Cardiac fibroblast (primary cell): ENCODE measurements at regions not wholly inside any gene's neighbourhood (a gene's known extent, or its start where the extent isn't known, plus 50 kb on each side); places are given as distances from the start of the nearest gene placed in this dataset.
A peak's percentile ranks its signal among the peaks of the same experiment; 100 is the strongest.

ENCODE experiments used
- DNase-seq, 2 donors: peaks; one replicate each; pipeline versions ENCODE4 v3.0.0 to v3.0.0-alpha.2; 2010; ENCODE audit warnings: low read depth in 2 of 2
- H3K4me3 ChIP-seq, 2 donors: replicated peaks in 1 of 2; 1 replicate in 1 of 2; 2 replicates in 1 of 2; pipeline ENCODE4 v1.5.1; 2011; ENCODE audit warnings: low read depth in 2 of 2, low read length in 2 of 2, mild to moderate bottlenecking in 2 of 2, moderate library complexity in 1 of 2
- TF ChIP-seq, protein P1 (sequence below): IDR thresholded peaks from one replicate; pipeline ENCODE4 v1.5.1; 2011; ENCODE audit warnings: low read depth, mild to moderate bottlenecking, low read length, inconsistent platforms

DNA sequence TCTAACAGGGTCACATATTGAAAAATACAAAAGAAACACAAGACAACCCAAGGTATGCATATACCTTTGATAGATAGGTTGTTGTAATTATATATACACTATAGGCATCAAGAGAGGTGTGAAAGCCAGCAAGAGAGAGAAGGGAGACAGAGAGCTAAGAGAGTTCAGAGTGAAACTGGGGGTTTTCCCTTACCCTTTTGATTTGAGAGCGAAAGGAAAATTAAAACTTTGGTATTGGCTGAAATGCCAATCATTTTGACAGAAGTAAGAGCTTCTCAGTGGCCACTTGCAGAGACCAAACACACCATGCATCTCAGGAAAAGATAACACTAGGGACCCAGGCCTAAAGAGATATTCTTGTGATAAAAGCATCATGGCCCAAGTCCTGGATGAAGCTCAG, 183.6 kb downstream of the SHOX2 start:
- TF ChIP-seq, protein P1, sequence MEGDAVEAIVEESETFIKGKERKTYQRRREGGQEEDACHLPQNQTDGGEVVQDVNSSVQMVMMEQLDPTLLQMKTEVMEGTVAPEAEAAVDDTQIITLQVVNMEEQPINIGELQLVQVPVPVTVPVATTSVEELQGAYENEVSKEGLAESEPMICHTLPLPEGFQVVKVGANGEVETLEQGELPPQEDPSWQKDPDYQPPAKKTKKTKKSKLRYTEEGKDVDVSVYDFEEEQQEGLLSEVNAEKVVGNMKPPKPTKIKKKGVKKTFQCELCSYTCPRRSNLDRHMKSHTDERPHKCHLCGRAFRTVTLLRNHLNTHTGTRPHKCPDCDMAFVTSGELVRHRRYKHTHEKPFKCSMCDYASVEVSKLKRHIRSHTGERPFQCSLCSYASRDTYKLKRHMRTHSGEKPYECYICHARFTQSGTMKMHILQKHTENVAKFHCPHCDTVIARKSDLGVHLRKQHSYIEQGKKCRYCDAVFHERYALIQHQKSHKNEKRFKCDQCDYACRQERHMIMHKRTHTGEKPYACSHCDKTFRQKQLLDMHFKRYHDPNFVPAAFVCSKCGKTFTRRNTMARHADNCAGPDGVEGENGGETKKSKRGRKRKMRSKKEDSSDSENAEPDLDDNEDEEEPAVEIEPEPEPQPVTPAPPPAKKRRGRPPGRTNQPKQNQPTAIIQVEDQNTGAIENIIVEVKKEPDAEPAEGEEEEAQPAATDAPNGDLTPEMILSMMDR: no peak
- no peak overlapping the region for H3K4me3 ChIP-seq
- no peak for DNase-seq

DNA sequence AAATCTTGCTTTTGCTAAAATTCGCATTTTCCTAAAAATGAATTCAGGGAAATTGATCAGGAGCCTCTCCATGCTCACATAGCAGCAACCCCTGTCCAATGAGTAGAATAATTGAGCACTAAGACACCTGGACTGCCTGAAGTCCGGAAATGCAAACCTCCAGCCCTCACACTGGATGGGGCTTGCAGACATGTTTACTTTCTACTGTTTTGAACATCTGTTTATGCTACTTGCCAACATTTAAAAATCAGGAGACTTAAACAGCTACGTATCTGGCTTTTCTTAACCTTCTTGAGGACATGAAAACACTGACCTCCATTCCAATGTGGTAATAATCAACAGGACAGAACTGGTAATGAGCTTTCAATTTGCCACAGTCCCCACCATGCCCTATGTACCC, 184.4 kb downstream of the SHOX2 start:
- TF ChIP-seq, protein P1: no peak
- DNase-seq: no peak
- H3K4me3 ChIP-seq: no peak overlapping the region

DNA sequence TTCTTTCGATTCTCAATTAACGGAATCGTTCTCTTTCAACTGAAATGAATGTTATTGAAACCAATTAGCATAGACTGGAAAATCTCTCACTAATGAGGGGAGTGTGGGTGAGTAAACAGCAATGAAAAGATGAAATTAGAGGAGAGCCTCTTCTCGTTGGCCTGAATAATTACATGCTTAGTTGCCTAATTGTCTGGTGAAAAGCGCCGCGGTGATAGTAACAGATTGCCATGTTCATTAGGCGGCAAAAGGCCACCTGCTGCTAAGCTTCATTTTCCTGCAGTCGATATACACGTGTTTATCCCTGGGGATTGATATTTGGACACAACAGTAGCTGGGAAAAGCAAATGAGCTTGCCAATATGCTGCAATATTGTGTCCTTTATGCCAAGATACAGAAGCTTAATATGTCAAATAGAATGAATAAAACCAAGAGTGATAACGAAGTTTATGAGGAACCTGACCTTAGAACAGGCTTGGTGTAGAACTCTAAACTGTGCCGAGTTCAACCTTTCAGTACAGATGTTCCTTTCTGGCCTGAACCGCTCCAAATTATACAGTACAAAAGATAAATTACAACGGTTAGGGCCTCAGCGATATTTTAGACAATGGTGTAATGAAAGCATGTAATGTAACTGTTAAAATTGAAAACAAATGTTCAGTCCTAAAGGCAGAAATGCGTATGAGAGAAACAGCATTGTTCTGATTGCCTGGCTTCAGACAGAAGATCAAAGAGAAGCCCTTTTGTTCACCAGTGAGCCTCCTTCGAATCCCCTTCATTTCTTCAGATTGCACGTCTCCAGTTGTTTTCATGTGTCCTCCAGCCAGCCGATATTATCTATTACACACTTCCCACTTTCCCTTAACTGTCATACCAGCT, 185.2 kb downstream of the SHOX2 start:
- no peak for DNase-seq
- TF ChIP-seq, protein P1: no peak

DNA sequence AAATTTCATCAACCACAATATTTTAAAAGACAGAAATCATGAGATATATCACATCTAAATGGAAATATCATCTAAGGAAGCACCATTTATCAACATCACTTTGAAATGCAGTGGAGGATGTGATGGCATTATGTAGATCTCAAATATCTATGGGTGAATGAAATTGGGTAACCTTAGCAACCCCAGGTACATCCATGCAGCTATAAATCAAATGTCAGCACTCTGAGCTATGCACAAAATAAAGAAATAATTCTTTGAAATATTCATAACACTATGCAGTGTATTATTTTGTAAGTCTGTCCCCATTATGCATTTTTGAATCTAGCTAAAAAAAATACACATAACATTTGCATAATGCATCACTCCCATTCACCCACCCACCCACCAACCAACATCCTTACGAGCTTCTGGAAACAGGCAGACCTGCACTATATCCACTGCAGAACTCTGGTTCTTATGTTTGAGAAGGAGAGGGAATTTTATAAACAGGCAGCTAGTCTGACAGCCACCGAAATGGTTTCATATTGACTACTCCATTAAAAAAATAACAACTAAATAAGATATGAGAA, 186.8 kb downstream of the SHOX2 start:
- no peak overlapping the region for H3K4me3 ChIP-seq
- TF ChIP-seq, protein P1: no peak
- no peak for DNase-seq

More for the DNA sequence above, 185.2 kb downstream of the SHOX2 start:
- H3K4me3 ChIP-seq: no peak overlapping the region

DNA sequence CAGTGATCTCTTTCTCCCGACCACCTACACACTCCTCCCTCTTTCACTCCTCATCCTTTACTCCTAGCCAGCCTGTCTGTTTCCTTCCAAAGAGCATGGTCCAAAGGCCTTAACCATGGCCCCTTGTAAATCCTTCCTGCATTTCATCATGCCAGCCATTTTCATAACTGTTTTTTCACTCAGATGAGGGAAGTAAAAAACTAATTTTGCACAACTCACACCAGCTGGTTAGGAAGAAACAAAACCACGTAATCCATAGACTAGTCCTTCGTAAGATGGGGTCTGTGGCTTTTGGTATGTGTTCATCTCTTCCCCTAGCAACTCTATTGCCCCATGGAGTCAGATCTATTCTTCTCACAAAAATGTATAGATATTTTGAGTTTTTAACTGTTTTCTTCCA, 187.8 kb downstream of the SHOX2 start:
- no peak overlapping the region for H3K4me3 ChIP-seq
- no peak for DNase-seq
- TF ChIP-seq, protein P1: no peak

DNA sequence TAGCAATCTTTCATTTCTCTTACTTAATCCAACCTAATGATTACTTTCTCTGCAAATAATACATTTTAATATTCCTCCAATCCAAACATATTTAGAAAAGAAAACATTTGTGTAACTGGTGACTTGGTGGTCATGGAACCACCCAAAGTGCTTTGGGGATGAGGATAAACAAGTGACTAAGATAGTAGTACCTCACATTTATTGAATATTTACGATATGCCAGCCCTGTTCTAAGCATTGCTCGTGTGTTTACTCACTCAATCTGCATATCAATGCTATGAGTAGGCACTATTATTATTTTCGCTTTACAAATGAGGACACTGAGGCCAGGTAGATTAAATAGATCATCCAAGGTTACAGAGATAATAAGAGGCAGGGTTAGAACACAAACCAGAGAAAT, 189.5 kb downstream of the SHOX2 start:
- no peak overlapping the region for H3K4me3 ChIP-seq
- TF ChIP-seq, protein P1: no peak
- DNase-seq: peak in 1 of 2 donors; percentile 8

DNA sequence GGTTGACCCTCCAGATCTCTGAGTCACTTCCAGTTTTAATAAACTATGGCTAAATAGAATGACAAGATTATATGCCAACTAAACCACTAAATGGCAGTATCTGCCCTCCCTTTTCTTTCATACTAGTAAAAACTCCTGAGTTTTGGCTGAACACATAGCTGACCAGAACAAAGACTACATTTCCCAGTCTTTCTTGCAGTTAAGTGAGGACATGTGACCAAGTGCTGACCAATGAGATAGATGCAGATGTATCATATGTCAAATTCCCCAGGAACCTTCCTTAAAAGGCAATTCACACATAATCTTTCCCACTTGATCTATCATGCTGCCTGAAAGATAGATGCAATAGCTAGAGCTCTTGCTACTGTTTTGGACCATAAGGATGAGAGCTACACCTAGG, 191.3 kb downstream of the SHOX2 start:
- DNase-seq: peak in 1 of 2 donors; percentile 5
- H3K4me3 ChIP-seq: no peak overlapping the region
- TF ChIP-seq, protein P1: no peak
